Transverse colon (tissue), 4 donors: ENCODE measurements at regions not wholly inside any gene's neighbourhood (a gene's known extent, or its start where the extent isn't known, plus 50 kb on each side); places are given as distances from the start of the nearest gene placed in this dataset.

ENCODE experiments used
- CTCF ChIP-seq, 5 experiments: fragments of 200-600 bp in 3 of 5; fragments of 450-650 bp in 2 of 5; sonication (generic) in 3 of 5; IDR thresholded peaks; 1 replicate in 2 of 5; 2 replicates in 3 of 5; pipeline ENCODE4 v1.5.1; 2016 to 2017; ENCODE audit warnings: antibody characterized with exemption in 5 of 5, inconsistent platforms in 3 of 5, mild to moderate bottlenecking in 2 of 5, moderate library complexity in 1 of 5
- POLR2A ChIP-seq: fragments of 450-650 bp; IDR thresholded peaks from one replicate; pipeline ENCODE4 v1.6.1; 2016; ENCODE audit warnings: antibody characterized with exemption, mild to moderate bottlenecking, moderate library complexity
- POLR2AphosphoS5 ChIP-seq, 3 donors: sonication (generic); formaldehyde crosslinking; IDR thresholded peaks; one replicate each; pipeline ENCODE4 v1.6.1; 2016; ENCODE audit warnings: antibody characterized with exemption in 3 of 3

GRCh38 chr4:79250887-79251286, 75.0 kb downstream of the NAA11 start:
- no peak for TF ChIP-seq POLR2A
- no peak for TF ChIP-seq CTCF (IDR thresholded peaks at IDR 0.05)
- TF ChIP-seq POLR2AphosphoS5 (IDR thresholded peaks at IDR 0.05) = no peak
